Activated CD4-positive, alpha-beta memory T cell treated with anti-CD3 and anti-CD28 coated beads, Interleukin-2, amount 10 ng/mL, durations not matched to agents 7 days and 5 days (primary cell): ENCODE measurements at regions not wholly inside any gene's neighbourhood (a gene's known extent, or its start where the extent isn't known, plus 50 kb on each side); places are given as distances from the start of the nearest gene placed in this dataset.

Experiments
- CTCF ChIA-PET: fragments of 350-600 bp; sonication (Branson Sonifier 250); formaldehyde crosslinking; loops from one replicate; lab custom pipeline; 2021; ENCODE audit warnings: antibody characterized with exemption, inconsistent platforms; lab: Charles Lee
- POLR2A ChIA-PET: fragments of 350-600 bp; sonication (Branson Sonifier 250); formaldehyde crosslinking; loops from one replicate; lab custom pipeline; 2021; ENCODE audit warnings: antibody characterized with exemption; lab: Charles Lee
- DNase-seq: peaks from one replicate; pipeline ENCODE4 v3.0.0-alpha.2; 2020
- H3K27ac Mint-ChIP-seq: one replicate; pipeline ENCODE4 v1.8.0; 2021; ENCODE audit warnings: mild to moderate bottlenecking, mixed read lengths
- H3K27me3 Mint-ChIP-seq: one replicate; pipeline ENCODE4 v1.8.0; 2021; ENCODE audit warnings: mixed read lengths
- H3K36me3 Mint-ChIP-seq: one replicate; pipeline ENCODE4 v1.8.0; 2021; ENCODE audit warnings: low read depth, mixed read lengths
- H3K4me1 Mint-ChIP-seq: one replicate; pipeline ENCODE4 v1.8.0; 2021; ENCODE audit warnings: mixed read lengths
- H3K4me3 Mint-ChIP-seq: one replicate; pipeline ENCODE4 v1.8.0; 2021; ENCODE audit warnings: mild to moderate bottlenecking, mixed read lengths
- H3K9me3 Mint-ChIP-seq: one replicate; pipeline ENCODE4 v1.8.0; 2021; ENCODE audit warnings: mixed read lengths

DNA sequence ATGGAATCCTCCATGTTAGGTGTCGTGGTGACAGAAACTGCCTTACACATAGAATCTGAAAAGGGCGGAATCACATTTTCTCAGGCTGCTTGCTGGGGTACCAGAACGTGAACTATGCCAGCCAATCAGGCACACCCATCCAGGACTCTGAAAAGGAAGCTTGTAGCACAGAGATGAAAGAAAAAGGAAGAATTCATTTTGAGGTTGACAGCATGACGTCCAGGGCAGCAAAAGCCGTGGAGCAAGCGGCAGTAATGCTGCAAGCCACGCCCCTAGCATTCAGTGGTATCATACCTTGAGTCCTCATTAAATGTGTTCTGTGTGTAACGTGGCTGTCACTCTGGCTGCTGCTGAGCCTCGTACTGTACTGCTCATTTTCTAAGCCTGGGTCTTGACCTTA, 304.0 kb downstream of the DYSF start:
- peaks cover 2% of the 10 kb centered on the region for H3K27me3 Mint-ChIP-seq
- DNase-seq, result no peak
- no peaks in the 10 kb centered on the region for H3K36me3 Mint-ChIP-seq
- POLR2A ChIA-PET, result no interaction called here
- H3K9me3 Mint-ChIP-seq, result no peaks in the 10 kb centered on the region
- no peak overlapping the region for H3K27ac Mint-ChIP-seq
- H3K4me1 Mint-ChIP-seq, result no peaks in the 10 kb centered on the region
- no peak overlapping the region for H3K4me3 Mint-ChIP-seq
- CTCF ChIA-PET, result no interaction called here

GRCh38 chr2:71756280-71756906, 303.0 kb downstream of the DYSF start:
- ChIA-PET POLR2A (no interaction called here), CTCF (no interaction called here)

DNA sequence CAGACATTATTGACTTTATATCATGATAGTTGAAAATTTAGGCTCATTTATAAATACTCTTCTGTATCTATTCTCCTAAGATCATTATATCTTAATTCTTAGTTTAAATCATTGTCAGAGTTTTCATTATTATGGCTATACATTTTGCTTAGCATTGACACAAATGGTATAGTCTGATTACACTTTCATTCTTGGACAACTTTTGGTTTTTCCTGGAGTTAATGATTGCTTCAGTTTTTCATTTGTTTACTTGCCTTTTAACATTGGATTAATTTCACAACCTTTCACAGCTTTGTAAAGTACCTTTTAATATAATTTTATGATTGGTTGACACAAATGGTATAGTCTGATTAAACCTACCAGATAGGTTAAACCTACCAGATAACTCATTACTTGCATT, 298.2 kb downstream of the DYSF start:
- H3K4me1 Mint-ChIP-seq, result no peaks in the 10 kb centered on the region
- no peaks in the 10 kb centered on the region for H3K36me3 Mint-ChIP-seq
- ChIA-PET POLR2A (no interaction called here), CTCF (no interaction called here)
- no peaks in the 10 kb centered on the region for H3K9me3 Mint-ChIP-seq
- H3K27me3 Mint-ChIP-seq, result peaks cover 9% of the 10 kb centered on the region
- no peak overlapping the region for H3K27ac Mint-ChIP-seq
- H3K4me3 Mint-ChIP-seq, result no peak overlapping the region
- no peak for DNase-seq

More at GRCh38 chr2:71756280-71756906, 303.0 kb downstream of the DYSF start:
- Mint-ChIP-seq H3K27me3 (peaks cover 5% of the 10 kb centered on the region), H3K4me3 (no peak overlapping the region), H3K4me1 (no peaks in the 10 kb centered on the region), H3K27ac (no peak overlapping the region), H3K36me3 (no peaks in the 10 kb centered on the region), H3K9me3 (no peaks in the 10 kb centered on the region)
- DNase-seq, result no peak

DNA sequence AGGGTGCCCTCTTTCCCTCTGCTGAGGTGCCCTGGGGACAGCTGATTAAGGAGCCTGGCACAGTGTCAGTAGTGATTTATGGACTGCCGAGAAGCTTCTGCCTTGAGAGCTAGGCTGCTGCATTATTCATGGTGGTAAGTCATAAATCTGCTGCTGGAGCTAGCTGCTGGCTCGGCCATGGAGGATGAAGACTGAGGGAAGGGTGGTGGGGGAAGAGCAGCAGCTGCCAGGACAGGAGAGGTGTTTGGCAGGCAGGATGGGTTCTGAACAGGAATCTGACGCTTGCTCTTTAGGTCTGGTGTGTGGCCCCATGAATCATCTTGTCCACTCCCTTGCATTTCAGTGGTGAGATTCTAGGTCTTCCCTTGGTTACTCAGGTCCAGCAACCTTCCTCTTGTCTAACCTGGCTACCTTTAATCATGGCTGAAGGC, 296.3 kb downstream of the DYSF start:
- H3K9me3 Mint-ChIP-seq, result no peaks in the 10 kb centered on the region
- no peak overlapping the region for H3K4me3 Mint-ChIP-seq
- no peak overlapping the region for H3K27ac Mint-ChIP-seq
- no peak for DNase-seq
- H3K4me1 Mint-ChIP-seq, result no peaks in the 10 kb centered on the region
- no peaks in the 10 kb centered on the region for H3K36me3 Mint-ChIP-seq
- CTCF ChIA-PET, result no interaction called here
- POLR2A ChIA-PET, result no interaction called here
- peaks cover 7% of the 10 kb centered on the region for H3K27me3 Mint-ChIP-seq

DNA sequence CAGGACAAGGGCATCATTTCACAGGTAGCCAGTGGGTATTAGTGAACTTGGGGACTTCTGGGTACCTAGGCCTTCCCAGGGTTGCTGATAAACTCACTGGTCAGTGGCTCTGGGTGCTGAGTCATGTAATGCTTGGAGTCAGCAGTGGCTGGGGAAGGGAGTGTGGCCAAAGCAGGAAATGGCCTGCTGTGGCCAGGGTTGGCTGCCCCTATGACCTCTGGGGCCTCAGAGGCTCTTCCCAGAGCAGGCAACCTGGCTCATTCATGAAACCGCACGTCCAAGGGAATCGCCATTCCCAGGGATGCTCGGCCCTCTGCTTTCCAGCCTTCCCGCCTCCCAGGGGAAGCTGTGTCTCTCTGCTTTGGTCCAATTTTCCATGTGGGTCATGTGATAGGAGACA, 294.9 kb downstream of the DYSF start:
- POLR2A ChIA-PET, result no interaction called here
- Mint-ChIP-seq H3K4me1 (no peaks in the 10 kb centered on the region), H3K4me3 (no peak overlapping the region), H3K27me3 (peaks cover 7% of the 10 kb centered on the region), H3K9me3 (no peaks in the 10 kb centered on the region), H3K27ac (no peak overlapping the region), H3K36me3 (no peaks in the 10 kb centered on the region)
- no peak for DNase-seq
- CTCF ChIA-PET, result no interaction called here

- no peak for DNase-seq
Observed at GRCh38 chr2:71747559-71747958, 294.2 kb downstream of the DYSF start.

GRCh38 chr2:71746946-71747501, 293.7 kb downstream of the DYSF start:
- POLR2A ChIA-PET, result no interaction called here

More at GRCh38 chr2:71747559-71747958, 294.2 kb downstream of the DYSF start:
- Mint-ChIP-seq H3K27me3 (peaks cover 7% of the 10 kb centered on the region), H3K4me3 (no peak overlapping the region), H3K36me3 (no peaks in the 10 kb centered on the region), H3K27ac (no peak overlapping the region), H3K4me1 (no peaks in the 10 kb centered on the region), H3K9me3 (no peaks in the 10 kb centered on the region)
- POLR2A ChIA-PET, result no interaction called here
- CTCF ChIA-PET, result no interaction called here

GRCh38 chr2:71744781-71745180, 291.4 kb downstream of the DYSF start:
- no peaks in the 10 kb centered on the region for H3K9me3 Mint-ChIP-seq
- CTCF ChIA-PET, result no interaction called here
- H3K4me3 Mint-ChIP-seq, result no peak overlapping the region
- H3K27ac Mint-ChIP-seq, result no peak overlapping the region
- DNase-seq, result no peak
- no peaks in the 10 kb centered on the region for H3K36me3 Mint-ChIP-seq
- no peaks in the 10 kb centered on the region for H3K27me3 Mint-ChIP-seq
- POLR2A ChIA-PET, result no interaction called here
- no peaks in the 10 kb centered on the region for H3K4me1 Mint-ChIP-seq

More at GRCh38 chr2:71746946-71747501, 293.7 kb downstream of the DYSF start:
- Mint-ChIP-seq H3K4me3 (no peak overlapping the region), H3K27me3 (peaks cover 6% of the 10 kb centered on the region), H3K9me3 (no peaks in the 10 kb centered on the region), H3K4me1 (no peaks in the 10 kb centered on the region), H3K27ac (no peak overlapping the region), H3K36me3 (no peaks in the 10 kb centered on the region)
- CTCF ChIA-PET, result no interaction called here
- no peak for DNase-seq

- Mint-ChIP-seq H3K36me3 (no peaks in the 10 kb centered on the region), H3K4me3 (no peak overlapping the region), H3K4me1 (no peaks in the 10 kb centered on the region), H3K9me3 (no peaks in the 10 kb centered on the region), H3K27ac (no peak overlapping the region), H3K27me3 (no peaks in the 10 kb centered on the region)
- POLR2A ChIA-PET, result no interaction called here
- no peak for DNase-seq
- CTCF ChIA-PET, result no interaction called here
Observed at GRCh38 chr2:71743995-71744675, 290.8 kb downstream of the DYSF start.

GRCh38 chr2:71742953-71743601, 289.7 kb downstream of the DYSF start:
- no peaks in the 10 kb centered on the region for H3K4me1 Mint-ChIP-seq
- H3K27ac Mint-ChIP-seq, result no peak overlapping the region
- H3K4me3 Mint-ChIP-seq, result no peak overlapping the region
- no peaks in the 10 kb centered on the region for H3K27me3 Mint-ChIP-seq
- no peaks in the 10 kb centered on the region for H3K36me3 Mint-ChIP-seq
- CTCF ChIA-PET, result no interaction called here
- H3K9me3 Mint-ChIP-seq, result no peaks in the 10 kb centered on the region
- POLR2A ChIA-PET, result no interaction called here
- DNase-seq, result no peak

GRCh38 chr2:71736986-71737385, 283.6 kb downstream of the DYSF start:
- Mint-ChIP-seq H3K36me3 (no peaks in the 10 kb centered on the region), H3K27ac (no peak overlapping the region), H3K9me3 (peaks cover 8% of the 10 kb centered on the region), H3K27me3 (no peaks in the 10 kb centered on the region), H3K4me1 (no peaks in the 10 kb centered on the region), H3K4me3 (no peak overlapping the region)
- ChIA-PET CTCF (no interaction called here), POLR2A (no interaction called here)
- no peak for DNase-seq

- Mint-ChIP-seq H3K9me3 (peaks cover 8% of the 10 kb centered on the region), H3K4me3 (no peak overlapping the region), H3K4me1 (no peaks in the 10 kb centered on the region), H3K36me3 (no peaks in the 10 kb centered on the region), H3K27me3 (no peaks in the 10 kb centered on the region), H3K27ac (no peak overlapping the region)
- DNase-seq, result no peak
- CTCF ChIA-PET, result no interaction called here
- POLR2A ChIA-PET, result no interaction called here
Observed at GRCh38 chr2:71736091-71736861, 282.9 kb downstream of the DYSF start.
